CD4-positive, alpha-beta memory T cell (primary cell): ENCODE measurements at regions not wholly inside any gene's neighbourhood (a gene's known extent, or its start where the extent isn't known, plus 50 kb on each side); places are given as distances from the start of the nearest gene placed in this dataset.

Source experiments
- CTCF ChIA-PET: fragments of 350-600 bp; sonication (Branson Sonifier 250); formaldehyde crosslinking; loops from one replicate; lab custom pipeline; 2021; ENCODE audit warnings: inconsistent platforms; ENCODE audit not compliant: partially characterized antibody; lab: Charles Lee
- POLR2A ChIA-PET: fragments of 350-600 bp; sonication (Branson Sonifier 250); formaldehyde crosslinking; loops from one replicate; lab custom pipeline; 2021; ENCODE audit not compliant: partially characterized antibody; lab: Charles Lee
- DNase-seq, 5 donors: peaks; one replicate each; pipeline versions ENCODE4 v3.0.0 to v3.0.0-alpha.2; 2020 to 2022; ENCODE audit warnings: mixed read lengths in 1 of 5
- H3K27ac ChIP-seq: one replicate; pipeline ENCODE4 v1.7.0; 2013; ENCODE audit warnings: low read depth, low read length
- H3K27me3 ChIP-seq: 2 replicates; pipeline ENCODE4 v1.7.0; 2013; ENCODE audit warnings: mild to moderate bottlenecking, low read length, moderate library complexity; ENCODE audit not compliant: insufficient read depth
- H3K36me3 ChIP-seq: 2 replicates; pipeline ENCODE4 v1.7.0; 2013; ENCODE audit warnings: mild to moderate bottlenecking, low read length, moderate library complexity; ENCODE audit not compliant: insufficient read depth
- H3K4me1 ChIP-seq: 2 replicates; pipeline ENCODE4 v1.7.0; 2013; ENCODE audit warnings: mild to moderate bottlenecking, low read length, moderate library complexity; ENCODE audit not compliant: insufficient read depth
- H3K4me3 ChIP-seq, 2 donors: one replicate each; pipeline ENCODE4 v1.7.0; 2013; ENCODE audit warnings: low read length in 2 of 2, mild to moderate bottlenecking in 1 of 2
- H3K9me3 ChIP-seq, 2 donors: one replicate each; pipeline ENCODE4 v1.7.0; 2013; ENCODE audit warnings: low read length in 2 of 2, control low read depth in 1 of 2; ENCODE audit not compliant: control insufficient read depth in 1 of 2
- H3K27ac Mint-ChIP-seq, 7 donors: one replicate each; pipeline ENCODE4 v1.8.0; 2020 to 2021; ENCODE audit warnings: mixed read lengths in 7 of 7, mild to moderate bottlenecking in 6 of 7, inconsistent platforms in 3 of 7, moderate library complexity in 3 of 7
- H3K27me3 Mint-ChIP-seq, 2 donors: one replicate each; pipeline ENCODE4 v1.8.0; 2020 to 2021; ENCODE audit warnings: mixed read lengths in 2 of 2
- H3K36me3 Mint-ChIP-seq, 2 donors: one replicate each; pipeline ENCODE4 v1.8.0; 2020 to 2021; ENCODE audit warnings: mixed read lengths in 2 of 2, inconsistent platforms in 1 of 2, mild to moderate bottlenecking in 1 of 2
- H3K4me1 Mint-ChIP-seq, 4 donors: one replicate each; pipeline ENCODE4 v1.8.0; 2020 to 2021; ENCODE audit warnings: mixed read lengths in 4 of 4, mild to moderate bottlenecking in 1 of 4
- H3K4me3 Mint-ChIP-seq, 8 donors: one replicate each; pipeline ENCODE4 v1.8.0; 2020 to 2021; ENCODE audit warnings: mixed read lengths in 8 of 8, mild to moderate bottlenecking in 7 of 8, moderate library complexity in 6 of 8, inconsistent platforms in 3 of 8
- H3K9me3 Mint-ChIP-seq, 8 donors: one replicate each; pipeline ENCODE4 v1.8.0; 2020 to 2021; ENCODE audit warnings: mixed read lengths in 8 of 8, mild to moderate bottlenecking in 5 of 8, inconsistent platforms in 3 of 8, moderate library complexity in 1 of 8
- intact Hi-C: fragments of 100-400 bp; cut with micrococcal nuclease; formaldehyde crosslinking; loops from one replicate; pipeline ENCODE4 v1.15.1; 2023

- no peak for DNase-seq
- Mint-ChIP-seq H3K4me3 (no peak overlapping the region), H3K4me1 (no peaks in the 10 kb centered on the region), H3K9me3 (peaks cover 0 to 2% (median 0%) of the 10 kb centered on the region in 8 donors), H3K36me3 (no peaks in the 10 kb centered on the region), H3K27me3 (peaks cover 4 to 8% of the 10 kb centered on the region in 2 donors), H3K27ac (no peak overlapping the region)
- CTCF ChIA-PET, result no interaction called here
- intact Hi-C loops, result no loop called here
- Histone ChIP-seq H3K4me3 (no peak overlapping the region), H3K27ac (no peak overlapping the region), H3K4me1 (no peaks in the 10 kb centered on the region), H3K36me3 (no peaks in the 10 kb centered on the region), H3K27me3 (no peaks in the 10 kb centered on the region), H3K9me3 (no peaks in the 10 kb centered on the region)
- POLR2A ChIA-PET, result no interaction called here
Observed at GRCh38 chr10:30738416-30738815, 108.9 kb upstream of the LYZL2 start.

DNA sequence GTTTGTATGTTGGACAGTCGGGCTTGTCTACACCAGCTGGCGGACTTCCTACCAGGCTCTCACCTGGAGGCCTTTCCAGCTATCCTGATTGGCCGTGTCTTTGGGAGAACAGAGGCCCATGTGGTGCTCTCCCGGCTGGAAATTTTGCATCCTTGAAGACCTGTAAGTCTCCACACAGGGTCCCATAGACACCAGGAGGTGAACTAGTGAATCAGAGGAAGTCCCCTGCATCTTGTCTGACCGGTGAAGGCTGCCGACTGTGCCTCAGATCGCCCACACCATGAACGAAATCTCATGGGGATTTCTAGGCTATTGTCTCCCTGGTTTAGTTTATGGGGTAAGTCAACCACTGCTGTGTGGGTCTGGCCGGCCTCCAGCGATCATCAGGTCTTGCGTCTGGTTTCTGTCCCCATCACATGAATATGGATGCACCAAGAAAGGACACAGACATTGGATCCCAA lies 108.4 kb upstream of the LYZL2 start:
- H3K27ac ChIP-seq, result no peak overlapping the region
- no peak overlapping the region for H3K27ac Mint-ChIP-seq
- intact Hi-C loops, result no loop called here
- H3K4me1 Mint-ChIP-seq, result no peaks in the 10 kb centered on the region
- H3K4me3 Mint-ChIP-seq, result no peak overlapping the region
- H3K27me3 Mint-ChIP-seq, result peaks cover 4 to 8% of the 10 kb centered on the region in 2 donors
- H3K4me3 ChIP-seq, result no peak overlapping the region
- ChIA-PET CTCF (no interaction called here), POLR2A (no interaction called here)
- H3K36me3 ChIP-seq, result no peaks in the 10 kb centered on the region
- peaks cover 0 to 2% (median 0%) of the 10 kb centered on the region in 8 donors for H3K9me3 Mint-ChIP-seq
- no peaks in the 10 kb centered on the region for H3K27me3 ChIP-seq
- no peak for DNase-seq
- no peaks in the 10 kb centered on the region for H3K9me3 ChIP-seq
- H3K36me3 Mint-ChIP-seq, result no peaks in the 10 kb centered on the region
- H3K4me1 ChIP-seq, result no peaks in the 10 kb centered on the region

- Histone ChIP-seq H3K27me3 (no peaks in the 10 kb centered on the region), H3K27ac (no peak overlapping the region), H3K4me1 (no peaks in the 10 kb centered on the region), H3K36me3 (no peaks in the 10 kb centered on the region), H3K9me3 (no peaks in the 10 kb centered on the region), H3K4me3 (no peak overlapping the region)
- intact Hi-C loops, result no loop called here
- no peaks in the 10 kb centered on the region for H3K36me3 Mint-ChIP-seq
- no peaks in the 10 kb centered on the region for H3K4me1 Mint-ChIP-seq
- no peak for DNase-seq
- ChIA-PET CTCF (interaction anchor here (1.3 kb wide), 1 partner anchor 12 kb away, joined by 4 read pairs; no protein-coding TSS in a partner anchor), POLR2A (no interaction called here)
- H3K9me3 Mint-ChIP-seq, result peaks cover 0 to 2% (median 0%) of the 10 kb centered on the region in 8 donors
- H3K4me3 Mint-ChIP-seq, result no peak overlapping the region
- peaks cover 4 to 8% of the 10 kb centered on the region in 2 donors for H3K27me3 Mint-ChIP-seq
- no peak overlapping the region for H3K27ac Mint-ChIP-seq
Observed at GRCh38 chr10:30736685-30737232, 107.2 kb upstream of the LYZL2 start.

DNA sequence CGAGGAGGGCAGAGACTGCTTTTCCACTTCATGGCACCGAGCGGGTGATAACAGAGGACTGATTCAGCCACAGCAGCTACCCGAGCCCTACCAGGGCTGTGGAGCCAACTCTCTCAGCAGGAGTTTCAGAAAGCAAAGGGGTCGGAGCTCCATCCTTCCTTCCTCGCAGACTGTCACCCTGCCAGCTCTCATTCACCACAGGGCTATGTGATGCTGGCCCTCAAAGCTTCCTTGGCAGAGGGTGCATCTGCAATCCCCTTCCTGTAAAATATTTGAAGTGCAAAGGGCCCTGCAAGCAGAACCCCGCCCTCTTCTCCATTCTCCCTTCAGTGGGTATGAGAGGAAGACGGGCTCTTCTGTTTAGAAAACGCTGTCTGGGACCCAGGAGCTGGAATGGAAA lies 105.3 kb upstream of the LYZL2 start:
- Mint-ChIP-seq H3K27me3 (peaks cover 4 to 8% of the 10 kb centered on the region in 2 donors), H3K4me1 (no peaks in the 10 kb centered on the region), H3K4me3 (no peak overlapping the region), H3K27ac (no peak overlapping the region), H3K9me3 (no peaks in the 10 kb centered on the region), H3K36me3 (no peaks in the 10 kb centered on the region)
- no peaks in the 10 kb centered on the region for H3K27me3 ChIP-seq
- H3K4me3 ChIP-seq, result no peak overlapping the region
- H3K9me3 ChIP-seq, result no peaks in the 10 kb centered on the region
- POLR2A ChIA-PET, result no interaction called here
- H3K27ac ChIP-seq, result no peak overlapping the region
- no peak for DNase-seq
- H3K36me3 ChIP-seq, result no peaks in the 10 kb centered on the region
- intact Hi-C loops, result no loop called here
- no peaks in the 10 kb centered on the region for H3K4me1 ChIP-seq
- CTCF ChIA-PET, result no interaction called here

- H3K4me3 Mint-ChIP-seq, result no peak overlapping the region
- ChIA-PET POLR2A (no interaction called here), CTCF (interaction anchor here (0.8 kb wide), 1 partner anchor 19 kb away, joined by 3 read pairs; no protein-coding TSS in a partner anchor)
- Histone ChIP-seq H3K4me1 (no peaks in the 10 kb centered on the region), H3K27ac (no peak overlapping the region), H3K27me3 (no peaks in the 10 kb centered on the region), H3K36me3 (no peaks in the 10 kb centered on the region), H3K9me3 (no peaks in the 10 kb centered on the region), H3K4me3 (no peak overlapping the region)
- no peaks in the 10 kb centered on the region for H3K9me3 Mint-ChIP-seq
- H3K27ac Mint-ChIP-seq, result no peak overlapping the region
- intact Hi-C loops, result no loop called here
- no peaks in the 10 kb centered on the region for H3K36me3 Mint-ChIP-seq
- DNase-seq, result no peak
- peaks cover 2 to 8% of the 10 kb centered on the region in 2 donors for H3K27me3 Mint-ChIP-seq
- no peaks in the 10 kb centered on the region for H3K4me1 Mint-ChIP-seq
Observed at GRCh38 chr10:30732671-30733070, 103.1 kb upstream of the LYZL2 start.

DNA sequence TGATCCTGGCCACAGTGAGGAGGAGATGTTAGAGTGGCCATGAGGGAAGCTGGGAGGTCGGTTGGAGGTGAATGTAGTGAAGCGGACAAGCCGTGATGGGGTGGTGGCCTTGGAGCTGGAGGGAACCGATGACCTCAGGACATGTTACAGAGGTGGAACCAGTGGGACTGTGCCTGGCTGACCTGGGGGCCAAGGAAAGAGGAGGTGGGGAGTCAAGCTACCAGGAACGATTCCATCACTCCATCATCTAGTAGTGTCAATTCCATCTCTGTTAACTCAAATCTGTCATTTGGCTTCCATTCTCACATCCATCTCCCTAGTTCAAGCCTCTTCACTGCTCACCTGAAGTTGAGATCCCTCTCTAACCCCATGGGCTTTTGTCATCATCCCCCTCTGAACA lies 102.4 kb upstream of the LYZL2 start:
- H3K27ac Mint-ChIP-seq, result no peak overlapping the region
- H3K27me3 Mint-ChIP-seq, result peaks cover 2 to 6% of the 10 kb centered on the region in 2 donors
- no peaks in the 10 kb centered on the region for H3K36me3 Mint-ChIP-seq
- H3K9me3 Mint-ChIP-seq, result no peaks in the 10 kb centered on the region
- ChIA-PET POLR2A (no interaction called here), CTCF (interaction anchor here (2.8 kb wide), 1 partner anchor 44 kb away, joined by 10 read pairs; no protein-coding TSS in a partner anchor)
- H3K27ac ChIP-seq, result no peak overlapping the region
- no peaks in the 10 kb centered on the region for H3K9me3 ChIP-seq
- no peak overlapping the region for H3K4me3 ChIP-seq
- intact Hi-C loops, result no loop called here
- H3K4me1 ChIP-seq, result no peaks in the 10 kb centered on the region
- no peaks in the 10 kb centered on the region for H3K36me3 ChIP-seq
- H3K4me1 Mint-ChIP-seq, result no peaks in the 10 kb centered on the region
- DNase-seq, result no peak
- no peak overlapping the region for H3K4me3 Mint-ChIP-seq
- no peaks in the 10 kb centered on the region for H3K27me3 ChIP-seq

DNA sequence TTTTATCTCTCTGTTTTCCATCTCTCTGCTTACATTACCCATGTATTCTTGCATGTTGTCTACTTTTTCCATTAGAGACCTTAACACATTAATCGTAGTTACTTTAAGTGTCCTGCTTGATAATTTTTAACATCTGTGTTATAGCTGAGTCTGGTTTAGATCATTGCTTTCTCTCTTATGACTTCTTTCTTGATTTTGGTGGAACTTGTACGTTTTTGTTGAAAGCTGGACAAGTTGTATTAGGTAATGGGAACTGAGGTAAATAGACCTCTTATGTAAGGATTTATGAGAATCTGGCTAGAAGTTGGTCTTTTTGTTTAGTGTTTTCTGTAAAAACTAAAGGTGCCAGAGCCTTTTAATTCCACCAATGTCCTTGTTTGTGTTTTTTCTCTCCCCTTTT lies 100.8 kb upstream of the LYZL2 start:
- POLR2A ChIA-PET, result no interaction called here
- no peak for DNase-seq
- intact Hi-C loops, result no loop called here
- Mint-ChIP-seq H3K9me3 (no peaks in the 10 kb centered on the region), H3K4me3 (no peak overlapping the region), H3K27me3 (peaks cover 0 to 2% of the 10 kb centered on the region in 2 donors), H3K36me3 (no peaks in the 10 kb centered on the region), H3K27ac (no peak overlapping the region), H3K4me1 (peaks cover 0 to 4% (median under 1%) of the 10 kb centered on the region in 4 donors)
- H3K36me3 ChIP-seq, result no peaks in the 10 kb centered on the region
- H3K27me3 ChIP-seq, result no peaks in the 10 kb centered on the region
- H3K4me1 ChIP-seq, result no peaks in the 10 kb centered on the region
- no peaks in the 10 kb centered on the region for H3K9me3 ChIP-seq
- CTCF ChIA-PET, result interaction anchor here (0.9 to 2.8 kb wide), 6 partner anchors 22 to 1078 kb away, joined by 3 to 10 read pairs (median 4); no protein-coding TSS in a partner anchor
- H3K27ac ChIP-seq, result no peak overlapping the region
- H3K4me3 ChIP-seq, result no peak overlapping the region
